K562 (cell line): ENCODE measurements at regions not wholly inside any gene's neighbourhood (a gene's known extent, or its start where the extent isn't known, plus 50 kb on each side); places are given as distances from the start of the nearest gene placed in this dataset.

ENCODE experiments used
- ATAC-seq: fragments of 200-7000 bp; cut with Tn5 transposase; 3 replicates; pipeline ENCODE4 v1.9.1; 2020; ENCODE audit warnings: moderate library complexity
- BruUV-seq: library from RNA; stranded (reverse); fragments of 400-500 nt; replicated peaks from 2 replicates; lab custom pipeline; 2021; lab: Mats Ljungman, UMichigan
- CTCF ChIA-PET: fragments of 300-600 bp; formaldehyde crosslinking; extraction: SDS; loops from one replicate; lab custom pipeline; 2021; ENCODE audit warnings: low intra/inter-chr PET ratio; lab: Yijun Ruan, JAX
- POLR2A ChIA-PET: fragments of 300-600, 350-650 bp; sonication (Branson Sonifier 250); formaldehyde crosslinking; extraction: SDS; loops from one replicate; lab custom pipeline; 2021; ENCODE audit warnings: antibody characterized with exemption, inconsistent platforms; lab: Yijun Ruan, JAX
- DNase-seq, 4 experiments: peaks; one replicate each; pipeline versions ENCODE4 v3.0.0 to v3.0.0-alpha.2; 2011 to 2018; ENCODE audit warnings: low spot score in 3 of 4, mixed read lengths in 3 of 4; ENCODE audit errors: extremely low read depth in 1 of 4
- FAIRE-seq: peaks from 2 replicates; lab custom pipeline; 2011; peaks lifted over from hg19 to GRCh38; lab: Jason Lieb, UNC
- H2AFZ ChIP-seq: 2 replicates; pipeline ENCODE4 v1.6.0; 2011; ENCODE audit warnings: low read depth, low read length, control low read depth, inconsistent platforms
- H3K27ac ChIP-seq: fragments of 200-600 bp; 3 replicates; pipeline ENCODE4 v1.8.0; 2011; ENCODE audit warnings: low read depth, mild to moderate bottlenecking, control low read depth, inconsistent platforms, low read length, moderate library complexity, mixed read lengths; ENCODE audit errors: extremely low read depth
- H3K27me3 ChIP-seq, 2 experiments: fragments of 300-600 bp in 1 of 2; 2 replicates in 1 of 2; 3 replicates in 1 of 2; pipeline versions ENCODE4 v1.6.0 to v1.8.0; 2011; ENCODE audit warnings: inconsistent platforms in 2 of 2, low read length in 2 of 2, mild to moderate bottlenecking in 1 of 2, mixed read lengths in 1 of 2, moderate library complexity in 1 of 2; ENCODE audit not compliant: control insufficient read depth in 2 of 2, insufficient read depth in 2 of 2
- H3K36me3 ChIP-seq: fragments of 300-600 bp; 3 replicates; pipeline ENCODE4 v1.8.0; 2011; ENCODE audit warnings: mild to moderate bottlenecking, low read length, inconsistent platforms; ENCODE audit not compliant: control insufficient read depth, insufficient read depth
- H3K4me1 ChIP-seq, 2 experiments: fragments of 200-600 bp in 1 of 2; replicated peaks in 1 of 2; 2 replicates in 1 of 2; 3 replicates in 1 of 2; pipeline versions ENCODE4 v1.5.1 to v1.8.0; 2011; ENCODE audit warnings: inconsistent platforms in 2 of 2, low read length in 2 of 2, mild to moderate bottlenecking in 1 of 2, mixed read lengths in 1 of 2, moderate library complexity in 1 of 2; ENCODE audit not compliant: control insufficient read depth in 2 of 2, insufficient read depth in 2 of 2
- H3K4me2 ChIP-seq: 2 replicates; pipeline ENCODE4 v1.6.1; 2011; ENCODE audit warnings: low read length, control low read depth, inconsistent platforms, mixed read lengths; ENCODE audit not compliant: insufficient read depth
- H3K4me3 ChIP-seq: fragments of 200-600 bp; sonication (generic), shearing (Covaris generic); 2 replicates; pipeline ENCODE4 v1.5.1; 2016; ENCODE audit warnings: control low read depth, inconsistent platforms
- H3K79me2 ChIP-seq: fragments of 200-600 bp; 3 replicates; pipeline ENCODE4 v1.8.0; 2011; ENCODE audit warnings: low read length, inconsistent platforms; ENCODE audit not compliant: control insufficient read depth, insufficient read depth
- H3K9ac ChIP-seq, 2 experiments: 2 replicates each; pipeline versions ENCODE4 v1.6.0 to v1.6.1; 2011; ENCODE audit warnings: low read depth in 2 of 2, low read length in 2 of 2, control low read depth in 1 of 2, inconsistent platforms in 1 of 2, mild to moderate bottlenecking in 1 of 2, mixed read lengths in 1 of 2; ENCODE audit not compliant: insufficient read depth in 1 of 2
- H3K9me1 ChIP-seq: one replicate; pipeline ENCODE4 v1.6.0; 2011; ENCODE audit warnings: inconsistent platforms, mild to moderate bottlenecking, low read length, moderate library complexity; ENCODE audit not compliant: control insufficient read depth, insufficient read depth
- H3K9me3 ChIP-seq: replicated peaks from 2 replicates; pipeline ENCODE4 v1.5.1; 2011; ENCODE audit warnings: low read depth, low read length, inconsistent platforms; ENCODE audit not compliant: control insufficient read depth, insufficient read depth
- H4K20me1 ChIP-seq: replicated peaks from 2 replicates; pipeline ENCODE4 v1.6.1; 2011; ENCODE audit warnings: low read length, inconsistent platforms, mixed read lengths; ENCODE audit not compliant: control insufficient read depth, insufficient read depth
- ESRRB ChIP-seq: fragments of 250-450 bp; sonication (Bioruptor Pico); IDR thresholded peaks from 2 replicates; pipeline ENCODE4 v1.5.0; 2020; ENCODE audit warnings: mild to moderate bottlenecking, moderate library complexity, borderline replicate concordance
- MCM5 ChIP-seq: fragments of 450-650 bp; IDR thresholded peaks from 2 replicates; pipeline ENCODE4 v1.6.1; 2016; ENCODE audit warnings: low read depth
- RBM34 ChIP-seq: fragments of 200-400 bp; formaldehyde crosslinking; IDR thresholded peaks from 2 replicates; pipeline ENCODE4 v1.6.1; 2018; ENCODE audit warnings: low read length, borderline replicate concordance; ENCODE audit not compliant: insufficient read depth
- ZFX ChIP-seq: sonication (generic); formaldehyde crosslinking; IDR thresholded peaks from 2 replicates; pipeline ENCODE4 v1.8.0; 2022; ENCODE audit warnings: mild to moderate bottlenecking, missing genetic modification reagents, moderate library complexity
- ZNF778 ChIP-seq: fragments of 450-650 bp; formaldehyde crosslinking; IDR thresholded peaks from 2 replicates; pipeline ENCODE4 v1.4.0; 2020; ENCODE audit warnings: mild to moderate bottlenecking, moderate library complexity
- WGBS: fragments of 100-300 bp; shearing (Covaris generic); methylation state at CpG from one replicate; pipeline ENCODE4 v1.1.6; 2016; ENCODE audit warnings: low coverage, mixed read lengths; ENCODE audit not compliant: insufficient coverage; ENCODE audit errors: missing lambda C conversion rate; 5-methylcytosine and 5-hydroxymethylcytosine counted together
- in situ Hi-C: fragments of 300-500 bp; cut with MboI; formaldehyde crosslinking; loops from 4 replicates; pipeline ENCODE4 v1.15.0; 2018; ENCODE audit warnings: inconsistent platforms, mixed read lengths
- intact Hi-C: fragments of 100-400 bp; cut with micrococcal nuclease; formaldehyde crosslinking; loops from 2 replicates; pipeline ENCODE4 v1.14.2; 2022
- TF ChIP-seq, protein P1 (sequence below): fragments of 250-450 bp; sonication (Bioruptor Pico); IDR thresholded peaks from 2 replicates; pipeline ENCODE4 v1.8.0; 2022; ENCODE audit warnings: inconsistent platforms, mild to moderate bottlenecking, moderate library complexity, borderline replicate concordance
- TF ChIP-seq, protein P2 (sequence below): sonication (generic); formaldehyde crosslinking; IDR thresholded peaks from 2 replicates; pipeline ENCODE4 v1.8.0; 2023; ENCODE audit warnings: mild to moderate bottlenecking, missing genetic modification reagents
- TF ChIP-seq, protein P3 (sequence below), 2 experiments: fragments of 450-650 bp; IDR thresholded peaks; 2 replicates each; pipeline ENCODE4 v1.6.1; 2018; ENCODE audit warnings: mild to moderate bottlenecking in 2 of 2, low read depth in 1 of 2; ENCODE audit not compliant: partially characterized antibody in 2 of 2

DNA sequence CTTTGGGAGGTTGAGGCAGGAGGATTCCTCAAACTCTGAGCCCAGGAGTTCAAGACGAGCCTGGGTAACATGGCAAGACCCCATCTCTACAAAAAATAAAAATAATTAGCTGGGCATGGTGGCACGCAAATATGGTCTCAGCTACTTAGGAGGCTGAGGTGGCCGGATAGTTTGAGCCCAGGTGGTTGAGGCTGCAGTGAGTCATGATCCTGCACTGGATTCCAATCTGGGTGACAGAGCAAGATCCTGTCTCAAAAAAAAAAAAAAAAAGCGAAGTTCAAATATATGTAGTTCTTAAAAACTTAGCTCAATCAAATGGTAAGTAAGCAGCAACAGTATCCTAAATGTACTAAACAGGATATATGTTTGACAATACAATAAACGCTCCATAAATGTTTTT, 85.5 kb upstream of the SSTR1 start:
- Histone ChIP-seq H3K4me2 (no peak overlapping the region), H3K4me3 (no peak overlapping the region), H4K20me1 (no peaks in the 10 kb centered on the region), H3K36me3 (no peaks in the 10 kb centered on the region), H2AFZ (no peak overlapping the region), H3K9ac (no peak overlapping the region), H3K4me1 (no peaks in the 10 kb centered on the region), H3K9me3 (no peaks in the 10 kb centered on the region), H3K9me1 (no peaks in the 10 kb centered on the region), H3K79me2 (no peaks in the 10 kb centered on the region), H3K27me3 (no peaks in the 10 kb centered on the region), H3K27ac (no peak overlapping the region)
- intact Hi-C loops (no loop called here), in situ Hi-C loops (no loop called here)
- ChIA-PET POLR2A (no interaction called here), CTCF (no interaction called here)
- no TSS peak for BruUV-seq
- WGBS: 0% methylated on average over 3 of the region's 5 CpGs
- no peak for ATAC-seq
- TF ChIP-seq, protein P1, sequence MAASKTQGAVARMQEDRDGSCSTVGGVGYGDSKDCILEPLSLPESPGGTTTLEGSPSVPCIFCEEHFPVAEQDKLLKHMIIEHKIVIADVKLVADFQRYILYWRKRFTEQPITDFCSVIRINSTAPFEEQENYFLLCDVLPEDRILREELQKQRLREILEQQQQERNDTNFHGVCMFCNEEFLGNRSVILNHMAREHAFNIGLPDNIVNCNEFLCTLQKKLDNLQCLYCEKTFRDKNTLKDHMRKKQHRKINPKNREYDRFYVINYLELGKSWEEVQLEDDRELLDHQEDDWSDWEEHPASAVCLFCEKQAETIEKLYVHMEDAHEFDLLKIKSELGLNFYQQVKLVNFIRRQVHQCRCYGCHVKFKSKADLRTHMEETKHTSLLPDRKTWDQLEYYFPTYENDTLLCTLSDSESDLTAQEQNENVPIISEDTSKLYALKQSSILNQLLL: no peak
- DNase-seq: no peak
- FAIRE-seq: no peak

- H3K27ac ChIP-seq: no peak overlapping the region
- CTCF ChIA-PET: no interaction called here
- DNase-seq (no peak), FAIRE-seq (no peak), ATAC-seq (no peak)
- BruUV-seq: no TSS peak
- no peaks in the 10 kb centered on the region for H3K9me3 ChIP-seq
- H3K27me3 ChIP-seq: no peaks in the 10 kb centered on the region
- H3K4me1 ChIP-seq: no peaks in the 10 kb centered on the region
- intact Hi-C loops (no loop called here), in situ Hi-C loops (no loop called here)
- H3K4me3 ChIP-seq: no peak overlapping the region
- no peak overlapping the region for H2AFZ ChIP-seq
- POLR2A ChIA-PET: no interaction called here
- H3K9ac ChIP-seq: no peak overlapping the region
- H3K79me2 ChIP-seq: no peaks in the 10 kb centered on the region
- H3K9me1 ChIP-seq: no peaks in the 10 kb centered on the region
- H3K4me2 ChIP-seq: no peak overlapping the region
- 0% methylated on average over 3 of the region's 3 CpGs for WGBS
- H4K20me1 ChIP-seq: no peaks in the 10 kb centered on the region
- H3K36me3 ChIP-seq: no peaks in the 10 kb centered on the region
- TF ChIP-seq ESRRB (no peak), ZNF778 (CRISPR knock-in tag) (no peak), RBM34 (no peak), ZFX (CRISPR knock-in tag) (no peak), MCM5 (no peak)
- TF ChIP-seq, protein P2, sequence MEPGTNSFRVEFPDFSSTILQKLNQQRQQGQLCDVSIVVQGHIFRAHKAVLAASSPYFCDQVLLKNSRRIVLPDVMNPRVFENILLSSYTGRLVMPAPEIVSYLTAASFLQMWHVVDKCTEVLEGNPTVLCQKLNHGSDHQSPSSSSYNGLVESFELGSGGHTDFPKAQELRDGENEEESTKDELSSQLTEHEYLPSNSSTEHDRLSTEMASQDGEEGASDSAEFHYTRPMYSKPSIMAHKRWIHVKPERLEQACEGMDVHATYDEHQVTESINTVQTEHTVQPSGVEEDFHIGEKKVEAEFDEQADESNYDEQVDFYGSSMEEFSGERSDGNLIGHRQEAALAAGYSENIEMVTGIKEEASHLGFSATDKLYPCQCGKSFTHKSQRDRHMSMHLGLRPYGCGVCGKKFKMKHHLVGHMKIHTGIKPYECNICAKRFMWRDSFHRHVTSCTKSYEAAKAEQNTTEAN (CRISPR knock-in tag): no peak
- TF ChIP-seq, protein P3, sequence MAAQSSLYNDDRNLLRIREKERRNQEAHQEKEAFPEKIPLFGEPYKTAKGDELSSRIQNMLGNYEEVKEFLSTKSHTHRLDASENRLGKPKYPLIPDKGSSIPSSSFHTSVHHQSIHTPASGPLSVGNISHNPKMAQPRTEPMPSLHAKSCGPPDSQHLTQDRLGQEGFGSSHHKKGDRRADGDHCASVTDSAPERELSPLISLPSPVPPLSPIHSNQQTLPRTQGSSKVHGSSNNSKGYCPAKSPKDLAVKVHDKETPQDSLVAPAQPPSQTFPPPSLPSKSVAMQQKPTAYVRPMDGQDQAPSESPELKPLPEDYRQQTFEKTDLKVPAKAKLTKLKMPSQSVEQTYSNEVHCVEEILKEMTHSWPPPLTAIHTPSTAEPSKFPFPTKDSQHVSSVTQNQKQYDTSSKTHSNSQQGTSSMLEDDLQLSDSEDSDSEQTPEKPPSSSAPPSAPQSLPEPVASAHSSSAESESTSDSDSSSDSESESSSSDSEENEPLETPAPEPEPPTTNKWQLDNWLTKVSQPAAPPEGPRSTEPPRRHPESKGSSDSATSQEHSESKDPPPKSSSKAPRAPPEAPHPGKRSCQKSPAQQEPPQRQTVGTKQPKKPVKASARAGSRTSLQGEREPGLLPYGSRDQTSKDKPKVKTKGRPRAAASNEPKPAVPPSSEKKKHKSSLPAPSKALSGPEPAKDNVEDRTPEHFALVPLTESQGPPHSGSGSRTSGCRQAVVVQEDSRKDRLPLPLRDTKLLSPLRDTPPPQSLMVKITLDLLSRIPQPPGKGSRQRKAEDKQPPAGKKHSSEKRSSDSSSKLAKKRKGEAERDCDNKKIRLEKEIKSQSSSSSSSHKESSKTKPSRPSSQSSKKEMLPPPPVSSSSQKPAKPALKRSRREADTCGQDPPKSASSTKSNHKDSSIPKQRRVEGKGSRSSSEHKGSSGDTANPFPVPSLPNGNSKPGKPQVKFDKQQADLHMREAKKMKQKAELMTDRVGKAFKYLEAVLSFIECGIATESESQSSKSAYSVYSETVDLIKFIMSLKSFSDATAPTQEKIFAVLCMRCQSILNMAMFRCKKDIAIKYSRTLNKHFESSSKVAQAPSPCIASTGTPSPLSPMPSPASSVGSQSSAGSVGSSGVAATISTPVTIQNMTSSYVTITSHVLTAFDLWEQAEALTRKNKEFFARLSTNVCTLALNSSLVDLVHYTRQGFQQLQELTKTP (IDR thresholded peaks at IDR 0.05; ENCODE audit: low read depth in 1 of 2, partially characterized antibody in 2 of 2): no peak
Observed at GRCh38 chr14:38124506-38124905, 83.2 kb upstream of the SSTR1 start.
